Activated naive CD8-positive, alpha-beta T cell treated with anti-CD3 and anti-CD28 coated beads, Interleukin-2, amount 10 ng/mL, durations not matched to agents 7 days and 5 days (primary cell): ENCODE measurements at regions not wholly inside any gene's neighbourhood (a gene's known extent, or its start where the extent isn't known, plus 50 kb on each side); places are given as distances from the start of the nearest gene placed in this dataset.
"Not testable (repeated sequence)": the region's sequence is repeated elsewhere in the genome, so short reads cannot be mapped to it uniquely, and the experiment has no call there.

Source experiments
- ATAC-seq: fragments of 150-1000 bp; cut with Tn5 transposase; one replicate; pipeline ENCODE4 v1.10.0; 2021; ENCODE audit warnings: low read depth, moderate library complexity
- POLR2A ChIA-PET: fragments of 350-600 bp; sonication (Branson Sonifier 250); formaldehyde crosslinking; loops from one replicate; lab custom pipeline; 2021; ENCODE audit warnings: antibody characterized with exemption; lab: Charles Lee
- DNase-seq: peaks from one replicate; pipeline ENCODE4 v3.0.0; 2021
- H3K27ac Mint-ChIP-seq: one replicate; pipeline ENCODE4 v1.8.0; 2022; ENCODE audit warnings: mild to moderate bottlenecking, mixed read lengths
- H3K27me3 Mint-ChIP-seq: one replicate; pipeline ENCODE4 v1.8.0; 2022; ENCODE audit warnings: mild to moderate bottlenecking, moderate library complexity, mixed read lengths
- H3K36me3 Mint-ChIP-seq: one replicate; pipeline ENCODE4 v1.8.0; 2021; ENCODE audit warnings: mild to moderate bottlenecking, mixed read lengths
- H3K4me1 Mint-ChIP-seq: one replicate; pipeline ENCODE4 v1.8.0; 2021; ENCODE audit warnings: mixed read lengths
- H3K4me3 Mint-ChIP-seq: one replicate; pipeline ENCODE4 v1.8.0; 2022; ENCODE audit warnings: mild to moderate bottlenecking, moderate library complexity, mixed read lengths
- H3K9me3 Mint-ChIP-seq: one replicate; pipeline ENCODE4 v1.8.0; 2021; ENCODE audit warnings: mixed read lengths

GRCh38 chr20:64327223-64327549, 71.6 kb downstream of the PCMTD2 start:
- peak; percentile 43 for DNase-seq
- H3K4me3 Mint-ChIP-seq, H3K9me3 Mint-ChIP-seq, POLR2A ChIA-PET, ATAC-seq, H3K4me1 Mint-ChIP-seq, H3K27ac Mint-ChIP-seq, H3K36me3 Mint-ChIP-seq: not testable (repeated sequence)
- H3K27me3 Mint-ChIP-seq: peaks cover 34% of the 10 kb centered on the region

- H3K36me3 Mint-ChIP-seq, H3K27ac Mint-ChIP-seq, H3K9me3 Mint-ChIP-seq, H3K4me3 Mint-ChIP-seq, H3K4me1 Mint-ChIP-seq, POLR2A ChIA-PET: not testable (repeated sequence)
- ATAC-seq (peak; percentile 98), DNase-seq (peak; percentile 50)
- H3K27me3 Mint-ChIP-seq: peaks cover 36% of the 10 kb centered on the region
Measured at GRCh38 chr20:64327550-64328317, 72.2 kb downstream of the PCMTD2 start.

GRCh38 chr20:64328595-64329250, 73.2 kb downstream of the PCMTD2 start:
- ATAC-seq, H3K36me3 Mint-ChIP-seq, DNase-seq, H3K4me3 Mint-ChIP-seq, POLR2A ChIA-PET, H3K9me3 Mint-ChIP-seq, H3K27ac Mint-ChIP-seq, H3K4me1 Mint-ChIP-seq: not testable (repeated sequence)
- peaks cover 36% of the 10 kb centered on the region for H3K27me3 Mint-ChIP-seq

GRCh38 chr20:64332627-64333026, 77.1 kb downstream of the PCMTD2 start:
- H3K9me3 Mint-ChIP-seq, H3K36me3 Mint-ChIP-seq, H3K4me3 Mint-ChIP-seq, ATAC-seq, H3K27ac Mint-ChIP-seq, H3K4me1 Mint-ChIP-seq, DNase-seq, POLR2A ChIA-PET: not testable (repeated sequence)
- peaks cover 28% of the 10 kb centered on the region for H3K27me3 Mint-ChIP-seq
